Activated CD8-positive, alpha-beta T cell treated with anti-CD3 and anti-CD28 coated beads, Interleukin-2, amount 10 ng/mL, durations not matched to agents 7 days and 5 days (primary cell): ENCODE measurements at regions not wholly inside any gene's neighbourhood (a gene's known extent, or its start where the extent isn't known, plus 50 kb on each side); places are given as distances from the start of the nearest gene placed in this dataset.
"Not testable (repeated sequence)": the region's sequence is repeated elsewhere in the genome, so short reads cannot be mapped to it uniquely, and the experiment has no call there.

Source experiments
- ATAC-seq: fragments of 150-1000 bp; cut with Tn5 transposase; one replicate; pipeline ENCODE4 v1.10.0; 2021; ENCODE audit warnings: moderate library complexity
- CTCF ChIA-PET: fragments of 350-600 bp; sonication (Branson Sonifier 250); formaldehyde crosslinking; loops from one replicate; lab custom pipeline; 2021; ENCODE audit warnings: antibody characterized with exemption; lab: Charles Lee
- POLR2A ChIA-PET: fragments of 350-600 bp; sonication (Branson Sonifier 250); formaldehyde crosslinking; loops from one replicate; lab custom pipeline; 2021; ENCODE audit warnings: antibody characterized with exemption; lab: Charles Lee
- DNase-seq: peaks from one replicate; pipeline ENCODE4 v3.0.0-alpha.2; 2020
- H3K27ac Mint-ChIP-seq: one replicate; pipeline ENCODE4 v1.8.0; 2021; ENCODE audit warnings: mild to moderate bottlenecking, mixed read lengths
- H3K27me3 Mint-ChIP-seq: one replicate; pipeline ENCODE4 v1.8.0; 2021; ENCODE audit warnings: low read depth, mixed read lengths
- H3K36me3 Mint-ChIP-seq: one replicate; pipeline ENCODE4 v1.8.0; 2021; ENCODE audit warnings: low read depth, mixed read lengths
- H3K4me1 Mint-ChIP-seq: one replicate; pipeline ENCODE4 v1.8.0; 2021; ENCODE audit warnings: low read depth, mixed read lengths
- H3K4me3 Mint-ChIP-seq: one replicate; pipeline ENCODE4 v1.8.0; 2021; ENCODE audit warnings: mild to moderate bottlenecking, mixed read lengths
- H3K9me3 Mint-ChIP-seq: one replicate; pipeline ENCODE4 v1.8.0; 2022; ENCODE audit warnings: mixed read lengths; ENCODE audit not compliant: insufficient read depth

GRCh38 chr10:11691319-11691755 is 50.8 kb upstream of the ECHDC3 start:
- DNase-seq: no peak
- H3K36me3 Mint-ChIP-seq: no peaks in the 10 kb centered on the region
- CTCF ChIA-PET: no interaction called here
- H3K4me3 Mint-ChIP-seq: no peak overlapping the region
- H3K4me1 Mint-ChIP-seq: peaks cover 8% of the 10 kb centered on the region
- ATAC-seq: no peak
- H3K27ac Mint-ChIP-seq: no peak overlapping the region
- no peaks in the 10 kb centered on the region for H3K9me3 Mint-ChIP-seq
- POLR2A ChIA-PET: no interaction called here
- peaks cover 10% of the 10 kb centered on the region for H3K27me3 Mint-ChIP-seq

- H3K27ac Mint-ChIP-seq: no peak overlapping the region
- ChIA-PET CTCF (no interaction called here), POLR2A (no interaction called here)
- no peak for DNase-seq
- ATAC-seq: no peak
- no peaks in the 10 kb centered on the region for H3K36me3 Mint-ChIP-seq
- no peaks in the 10 kb centered on the region for H3K9me3 Mint-ChIP-seq
- H3K27me3 Mint-ChIP-seq: peaks cover 10% of the 10 kb centered on the region
- H3K4me1 Mint-ChIP-seq: peaks cover 18% of the 10 kb centered on the region
- no peak overlapping the region for H3K4me3 Mint-ChIP-seq
These were observed 52.0 kb upstream of the ECHDC3 start for GRCh38 chr10:11689945-11690736.

- H3K36me3 Mint-ChIP-seq, ATAC-seq, DNase-seq, H3K27ac Mint-ChIP-seq, H3K4me3 Mint-ChIP-seq, H3K9me3 Mint-ChIP-seq, POLR2A ChIA-PET, CTCF ChIA-PET: not testable (repeated sequence)
- Mint-ChIP-seq H3K4me1 (peaks cover 35% of the 10 kb centered on the region), H3K27me3 (peaks cover 10% of the 10 kb centered on the region)
These were observed 53.8 kb upstream of the ECHDC3 start for GRCh38 chr10:11688448-11688795.

GRCh38 chr10:11687779-11688447 is 54.3 kb upstream of the ECHDC3 start:
- H3K4me1 Mint-ChIP-seq: peaks cover 35% of the 10 kb centered on the region
- ATAC-seq (no peak), DNase-seq (no peak)
- ChIA-PET POLR2A (no interaction called here), CTCF (no interaction called here)
- H3K27ac Mint-ChIP-seq: no peak overlapping the region
- H3K36me3 Mint-ChIP-seq: peaks cover 4% of the 10 kb centered on the region
- H3K9me3 Mint-ChIP-seq: no peaks in the 10 kb centered on the region
- H3K4me3 Mint-ChIP-seq: no peak overlapping the region
- H3K27me3 Mint-ChIP-seq: peaks cover 10% of the 10 kb centered on the region

GRCh38 chr10:11687357-11687771 is 54.8 kb upstream of the ECHDC3 start:
- no peaks in the 10 kb centered on the region for H3K9me3 Mint-ChIP-seq
- ChIA-PET CTCF (no interaction called here), POLR2A (no interaction called here)
- no peak overlapping the region for H3K4me3 Mint-ChIP-seq
- H3K27me3 Mint-ChIP-seq: peaks cover 6% of the 10 kb centered on the region
- no peak for DNase-seq
- H3K36me3 Mint-ChIP-seq: peaks cover 4% of the 10 kb centered on the region
- peaks cover 35% of the 10 kb centered on the region for H3K4me1 Mint-ChIP-seq
- ATAC-seq: no peak
- no peak overlapping the region for H3K27ac Mint-ChIP-seq

- POLR2A ChIA-PET: no interaction called here
- Mint-ChIP-seq H3K4me3 (peak overlapping the region; percentile 58), H3K27me3 (peaks cover 6% of the 10 kb centered on the region), H3K36me3 (peaks cover 4% of the 10 kb centered on the region), H3K4me1 (peaks cover 38% of the 10 kb centered on the region), H3K9me3 (no peaks in the 10 kb centered on the region), H3K27ac (peak overlapping the region; percentile 77)
- ATAC-seq: no peak
- DNase-seq: peak; percentile 29
- CTCF ChIA-PET: interaction anchor here (0.8 to 2.1 kb wide), 6 partner anchors 9 to 74 kb away, joined by 3 to 6 read pairs (median 4); partner anchors contain the start of gene USP6NL
These were observed 56.4 kb upstream of the ECHDC3 start for GRCh38 chr10:11685787-11686218.

GRCh38 chr10:11684717-11685645 is 57.2 kb upstream of the ECHDC3 start:
- Mint-ChIP-seq H3K27me3 (peaks cover 7% of the 10 kb centered on the region), H3K4me3 (peak overlapping the region; percentile 82), H3K4me1 (peaks cover 38% of the 10 kb centered on the region), H3K27ac (peak overlapping the region; percentile 99), H3K9me3 (no peaks in the 10 kb centered on the region), H3K36me3 (peaks cover 4% of the 10 kb centered on the region)
- DNase-seq (peak; percentile 77), ATAC-seq (peak; percentile 92)
- POLR2A ChIA-PET: interaction anchor here (1.0 kb wide), 2 partner anchors 26 to 50 kb away, joined by 4 read pairs; no protein-coding TSS in a partner anchor
- CTCF ChIA-PET: interaction anchor here (0.8 to 2.1 kb wide), 6 partner anchors 10 to 73 kb away, joined by 3 to 6 read pairs (median 4); partner anchors contain the start of gene USP6NL

GRCh38 chr10:11684341-11684716 is 57.9 kb upstream of the ECHDC3 start:
- CTCF ChIA-PET: interaction anchor here (1.2 kb wide), 1 partner anchor 41 kb away, joined by 4 read pairs; no protein-coding TSS in a partner anchor
- H3K9me3 Mint-ChIP-seq, H3K36me3 Mint-ChIP-seq, DNase-seq, H3K27me3 Mint-ChIP-seq: not testable (repeated sequence)
- peak overlapping the region; percentile 82 for H3K4me3 Mint-ChIP-seq
- POLR2A ChIA-PET: interaction anchor here (0.6 to 1.0 kb wide), 3 partner anchors 26 to 1124 kb away, joined by 3 to 4 read pairs (median 4); no protein-coding TSS in a partner anchor
- peak; percentile 16 for ATAC-seq
- peak overlapping the region; percentile 99 for H3K27ac Mint-ChIP-seq
- H3K4me1 Mint-ChIP-seq: peaks cover 38% of the 10 kb centered on the region

- Mint-ChIP-seq H3K36me3 (peaks cover 4% of the 10 kb centered on the region), H3K4me1 (peaks cover 38% of the 10 kb centered on the region), H3K4me3 (peak overlapping the region; percentile 82), H3K27ac (peak overlapping the region; percentile 99), H3K9me3 (no peaks in the 10 kb centered on the region), H3K27me3 (peaks cover 8% of the 10 kb centered on the region)
- no peak for DNase-seq
- ChIA-PET POLR2A (interaction anchor here (0.6 to 1.0 kb wide), 3 partner anchors 27 to 1124 kb away, joined by 3 to 4 read pairs (median 4); no protein-coding TSS in a partner anchor), CTCF (interaction anchor here (1.2 kb wide), 1 partner anchor 41 kb away, joined by 4 read pairs; no protein-coding TSS in a partner anchor)
- ATAC-seq: no peak
These were observed 58.5 kb upstream of the ECHDC3 start for GRCh38 chr10:11683529-11684320.

- ChIA-PET POLR2A (no interaction called here), CTCF (no interaction called here)
- H3K4me3 Mint-ChIP-seq: no peak overlapping the region
- H3K27me3 Mint-ChIP-seq: peaks cover 8% of the 10 kb centered on the region
- no peaks in the 10 kb centered on the region for H3K9me3 Mint-ChIP-seq
- peaks cover 4% of the 10 kb centered on the region for H3K36me3 Mint-ChIP-seq
- ATAC-seq (no peak), DNase-seq (no peak)
- H3K4me1 Mint-ChIP-seq: peaks cover 38% of the 10 kb centered on the region
- no peak overlapping the region for H3K27ac Mint-ChIP-seq
These were observed 59.3 kb upstream of the ECHDC3 start for GRCh38 chr10:11682851-11683250.
